ENCODE measurements at regions not wholly inside any gene's neighbourhood (a gene's known extent, or its start where the extent isn't known, plus 50 kb on each side); places are given as distances from the start of the nearest gene placed in this dataset.

GRCh38 chr19:28915737-28916460 is 297.1 kb downstream of the UQCRFS1 start:
- Histone ChIP-seq H3K36me3 (no peaks in the 10 kb centered on the region), H3K27ac (no peak overlapping the region), H3K27me3 (no peaks in the 10 kb centered on the region), H3K4me3 (no peak overlapping the region), H3K4me1 (no peaks in the 10 kb centered on the region), H3K9ac (ENCODE audit: low read depth in 2 of 2, low read length in 2 of 2) (no peak overlapping the region), H3K9me3 (no peaks in the 10 kb centered on the region)
- no peak for TF ChIP-seq CTCF (IDR thresholded peaks at IDR 0.05)
- intact Hi-C loops (cut with DNase I): no loop called here
- no peak for DNase-seq

GRCh38 chr19:28915202-28915601 is 297.7 kb downstream of the UQCRFS1 start:
- intact Hi-C loops (cut with DNase I): no loop called here
- DNase-seq: no peak
- H3K4me3 ChIP-seq: no peak overlapping the region
- no peaks in the 10 kb centered on the region for H3K27me3 ChIP-seq
- no peaks in the 10 kb centered on the region for H3K36me3 ChIP-seq
- no peak for TF ChIP-seq CTCF (IDR thresholded peaks at IDR 0.05)
- H3K9me3 ChIP-seq: no peaks in the 10 kb centered on the region
- no peaks in the 10 kb centered on the region for H3K4me1 ChIP-seq
- H3K27ac ChIP-seq: no peak overlapping the region
- H3K9ac ChIP-seq (ENCODE audit: low read depth in 2 of 2, low read length in 2 of 2): no peak overlapping the region

GRCh38 chr19:28914173-28914572 is 298.8 kb downstream of the UQCRFS1 start:
- no peaks in the 10 kb centered on the region for H3K9me3 ChIP-seq
- H3K9ac ChIP-seq (ENCODE audit: low read depth in 2 of 2, low read length in 2 of 2): no peak overlapping the region
- H3K4me1 ChIP-seq: no peaks in the 10 kb centered on the region
- DNase-seq: no peak
- intact Hi-C loops (cut with DNase I): no loop called here
- no peaks in the 10 kb centered on the region for H3K36me3 ChIP-seq
- no peak for TF ChIP-seq CTCF (IDR thresholded peaks at IDR 0.05)
- no peak overlapping the region for H3K27ac ChIP-seq
- H3K4me3 ChIP-seq: no peak overlapping the region
- H3K27me3 ChIP-seq: no peaks in the 10 kb centered on the region

- no peak overlapping the region for H3K4me3 ChIP-seq
- no peaks in the 10 kb centered on the region for H3K9me3 ChIP-seq
- intact Hi-C loops (cut with DNase I): no loop called here
- H3K36me3 ChIP-seq: no peaks in the 10 kb centered on the region
- no peaks in the 10 kb centered on the region for H3K4me1 ChIP-seq
- no peaks in the 10 kb centered on the region for H3K27me3 ChIP-seq
- no peak overlapping the region for H3K9ac ChIP-seq (ENCODE audit: low read depth in 2 of 2, low read length in 2 of 2)
- H3K27ac ChIP-seq: no peak overlapping the region
- no peak for TF ChIP-seq CTCF (IDR thresholded peaks at IDR 0.05)
- DNase-seq: no peak
These were observed 299.3 kb downstream of the UQCRFS1 start for GRCh38 chr19:28913626-28914025.

- H3K27me3 ChIP-seq: no peaks in the 10 kb centered on the region
- H3K27ac ChIP-seq: no peak overlapping the region
- DNase-seq: no peak
- H3K9ac ChIP-seq (ENCODE audit: low read depth in 2 of 2, low read length in 2 of 2): no peak overlapping the region
- no peak for TF ChIP-seq CTCF (IDR thresholded peaks at IDR 0.05)
- H3K9me3 ChIP-seq: no peaks in the 10 kb centered on the region
- no peaks in the 10 kb centered on the region for H3K36me3 ChIP-seq
- no peak overlapping the region for H3K4me3 ChIP-seq
- H3K4me1 ChIP-seq: no peaks in the 10 kb centered on the region
- intact Hi-C loops (cut with DNase I): no loop called here
These were observed 304.0 kb downstream of the UQCRFS1 start for GRCh38 chr19:28908941-28909340.
